GM12864 (cell line): ENCODE measurements at regions not wholly inside any gene's neighbourhood (a gene's known extent, or its start where the extent isn't known, plus 50 kb on each side); places are given as distances from the start of the nearest gene placed in this dataset.

Source experiments
- DNase-seq: peaks from one replicate; pipeline ENCODE4 v3.0.0-alpha.2; 2011; ENCODE audit warnings: low read depth
- H3K4me3 ChIP-seq: 2 replicates; pipeline ENCODE4 v1.5.1; 2011; ENCODE audit warnings: mild to moderate bottlenecking, low read depth, low read length, control low read depth
- CTCF ChIP-seq: IDR thresholded peaks from 2 replicates; pipeline ENCODE4 v1.5.1; 2011; ENCODE audit warnings: low read depth, mild to moderate bottlenecking, moderate library complexity, low read length, control low read depth, inconsistent platforms; ENCODE audit errors: missing control alignments

GRCh38 chr4:112905728-112906127 is 143.7 kb upstream of the ANK2 start:
- TF ChIP-seq CTCF, result no peak

DNA sequence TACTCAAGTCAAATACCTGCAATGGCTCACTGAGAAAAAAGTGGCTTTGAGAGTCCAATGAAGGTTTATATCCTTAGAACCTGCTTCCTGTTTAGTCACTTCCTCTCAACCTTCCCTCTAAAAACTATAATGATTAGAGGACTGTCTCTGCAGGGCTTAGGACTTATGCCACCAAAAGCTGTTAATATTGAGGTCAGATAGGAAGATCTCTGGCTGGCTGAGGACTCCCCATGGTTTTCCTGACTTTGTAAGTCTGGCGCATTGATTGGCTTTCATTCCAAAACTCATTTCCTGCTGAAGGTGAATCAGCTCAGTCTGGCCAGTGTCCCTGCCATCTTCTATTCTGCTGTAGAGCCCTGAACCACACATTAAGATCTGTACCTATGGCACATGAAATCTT is 140.9 kb upstream of the ANK2 start:
- DNase-seq, result no peak
- no peak overlapping the region for H3K4me3 ChIP-seq
- no peak for TF ChIP-seq CTCF

More at GRCh38 chr4:112905728-112906127, 143.7 kb upstream of the ANK2 start:
- H3K4me3 ChIP-seq, result no peak overlapping the region
- DNase-seq, result no peak

DNA sequence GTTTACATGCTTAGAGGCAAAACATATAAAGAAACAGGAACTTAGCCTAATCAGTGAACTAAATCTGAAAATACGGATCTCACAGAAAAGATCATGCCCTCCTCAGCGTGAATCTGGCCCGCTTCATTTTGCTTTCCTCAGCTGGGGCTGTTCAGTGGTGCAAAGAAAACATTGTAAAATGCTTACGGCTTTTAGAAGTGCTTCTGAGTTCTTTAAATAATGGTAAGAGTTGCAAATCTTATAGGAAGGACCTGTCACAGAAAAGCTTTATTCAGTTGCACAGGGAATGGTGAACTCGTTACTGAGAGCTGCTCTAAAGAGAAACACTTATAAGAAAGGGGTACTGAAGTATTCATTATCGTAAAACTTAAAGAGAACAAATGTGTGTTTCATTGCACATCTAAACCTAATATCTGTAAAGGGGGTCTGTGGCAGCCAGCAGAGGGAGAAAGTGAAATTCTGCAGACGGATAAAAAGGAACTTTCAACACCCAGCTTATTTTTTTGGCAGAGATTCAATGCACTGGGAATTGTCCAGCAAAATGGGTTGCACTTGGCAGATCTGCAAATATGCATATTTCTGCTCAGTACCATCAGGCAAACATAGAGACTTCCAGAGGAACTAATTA is 139.2 kb upstream of the ANK2 start:
- TF ChIP-seq CTCF, result no peak
- H3K4me3 ChIP-seq, result peak overlapping the region; percentile 42; the same call in 1 of the 2 replicates
- DNase-seq, result no peak

- no peak for DNase-seq
- no peak overlapping the region for H3K4me3 ChIP-seq
- no peak for TF ChIP-seq CTCF
Measured at GRCh38 chr4:112916868-112917267, 132.6 kb upstream of the ANK2 start.

GRCh38 chr4:112923516-112923915 is 125.9 kb upstream of the ANK2 start:
- no peak overlapping the region for H3K4me3 ChIP-seq
- no peak for DNase-seq
- TF ChIP-seq CTCF, result no peak

GRCh38 chr4:112926819-112927218 is 122.6 kb upstream of the ANK2 start:
- no peak overlapping the region for H3K4me3 ChIP-seq
- DNase-seq, result no peak
- no peak for TF ChIP-seq CTCF

DNA sequence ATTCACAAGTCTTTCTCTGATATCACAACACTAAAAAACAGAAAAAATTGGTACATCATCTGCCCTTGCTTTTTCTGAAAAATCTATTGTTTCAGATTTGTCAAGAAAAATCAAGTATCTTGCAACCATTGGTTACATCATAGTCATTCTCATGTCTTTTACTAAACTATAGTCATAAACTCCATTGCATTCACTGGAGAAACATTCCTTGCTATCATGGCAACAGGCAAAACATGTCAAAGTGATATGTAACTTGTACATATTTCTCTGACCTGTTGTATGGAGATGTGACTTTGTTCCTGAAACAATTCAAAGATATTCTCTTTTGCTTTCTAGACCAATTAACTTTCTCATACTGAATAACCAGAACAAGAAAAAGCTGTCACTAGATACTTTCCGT is 121.9 kb upstream of the ANK2 start:
- no peak for DNase-seq
- no peak overlapping the region for H3K4me3 ChIP-seq
- TF ChIP-seq CTCF, result no peak
